ENCODE measurements at regions not wholly inside any gene's neighbourhood (a gene's known extent, or its start where the extent isn't known, plus 50 kb on each side); places are given as distances from the start of the nearest gene placed in this dataset.

GRCh38 chr2:155802888-155803287 lies 529.6 kb downstream of the NR4A2 start (continued):
- TF ChIP-seq, protein P1, sequence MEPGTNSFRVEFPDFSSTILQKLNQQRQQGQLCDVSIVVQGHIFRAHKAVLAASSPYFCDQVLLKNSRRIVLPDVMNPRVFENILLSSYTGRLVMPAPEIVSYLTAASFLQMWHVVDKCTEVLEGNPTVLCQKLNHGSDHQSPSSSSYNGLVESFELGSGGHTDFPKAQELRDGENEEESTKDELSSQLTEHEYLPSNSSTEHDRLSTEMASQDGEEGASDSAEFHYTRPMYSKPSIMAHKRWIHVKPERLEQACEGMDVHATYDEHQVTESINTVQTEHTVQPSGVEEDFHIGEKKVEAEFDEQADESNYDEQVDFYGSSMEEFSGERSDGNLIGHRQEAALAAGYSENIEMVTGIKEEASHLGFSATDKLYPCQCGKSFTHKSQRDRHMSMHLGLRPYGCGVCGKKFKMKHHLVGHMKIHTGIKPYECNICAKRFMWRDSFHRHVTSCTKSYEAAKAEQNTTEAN (CRISPR knock-in tag; IDR thresholded peaks at IDR 0.05) = no peak
- TF ChIP-seq NFRKB (IDR thresholded peaks at IDR 0.05; ENCODE audit: low read depth) (no peak), ZNF165 (CRISPR knock-in tag; IDR thresholded peaks at IDR 0.05; ENCODE audit: borderline replicate concordance) (no peak), ZEB2 (IDR thresholded peaks at IDR 0.05) (no peak), PBX2 (CRISPR knock-in tag; IDR thresholded peaks at IDR 0.05; ENCODE audit: low read depth) (no peak), PBX2 (tag; conservative IDR thresholded peaks at IDR 0.05; ENCODE audit: low read depth) (no peak), POU5F1 (IDR thresholded peaks at IDR 0.05; ENCODE audit: borderline replicate concordance, low read depth, low read length, partially characterized antibody) (no peak), MCM5 (IDR thresholded peaks at IDR 0.05; ENCODE audit: low read depth) (no peak), LCOR (CRISPR knock-in tag; IDR thresholded peaks at IDR 0.05) (no peak)

GRCh38 chr2:155792666-155793065 lies 539.9 kb downstream of the NR4A2 start:
- TF ChIP-seq RBM25 (IDR thresholded peaks at IDR 0.05; ENCODE audit: low read depth, low read length, severe bottlenecking) (peak; percentile 42), ZSCAN29 (IDR thresholded peaks at IDR 0.05) (no peak)
- Histone ChIP-seq H3K79me2 (ENCODE audit: control insufficient read depth, insufficient read depth, low read length) (no peaks in the 10 kb centered on the region), H3K9ac (ENCODE audit: insufficient read depth in 1 of 2, low read depth in 2 of 2, low read length in 2 of 2) (no peak overlapping the region), H3K9me1 (ENCODE audit: control insufficient read depth, insufficient read depth, low read length) (no peaks in the 10 kb centered on the region), H3K27ac (ENCODE audit: extremely low read depth, low read depth, low read length) (no peak overlapping the region), H3K4me3 (no peak overlapping the region), H3K4me1 (replicated peaks in 1 of 2; ENCODE audit: control insufficient read depth in 2 of 2, insufficient read depth in 2 of 2, low read length in 2 of 2) (no peaks in the 10 kb centered on the region), H3K27me3 (ENCODE audit: control insufficient read depth in 2 of 2, insufficient read depth in 2 of 2, low read length in 2 of 2) (no peaks in the 10 kb centered on the region), H2AFZ (ENCODE audit: low read depth, low read length) (no peak overlapping the region), H4K20me1 (replicated peaks; ENCODE audit: control insufficient read depth, insufficient read depth, low read length) (no peaks in the 10 kb centered on the region), H3K36me3 (ENCODE audit: control insufficient read depth, insufficient read depth, low read length) (no peaks in the 10 kb centered on the region), H3K9me3 (replicated peaks; ENCODE audit: control insufficient read depth, insufficient read depth, low read depth, low read length) (no peaks in the 10 kb centered on the region), H3K4me2 (ENCODE audit: insufficient read depth, low read length) (no peak overlapping the region)
- 19% methylated on average over 1 of the region's 1 CpG for WGBS (ENCODE audit: insufficient coverage, low coverage, missing lambda C conversion rate)
- ChIA-PET POLR2A (interaction anchor here (1.0 kb wide), 1 partner anchor 42 kb away, joined by 3 read pairs; no protein-coding TSS in a partner anchor), CTCF (ENCODE audit: low intra/inter-chr PET ratio) (no interaction called here)
- DNase-seq (ENCODE audit: extremely low read depth in 1 of 4, low spot score in 3 of 4) (no peak), FAIRE-seq (no peak), ATAC-seq (no peak)
- no TSS peak for BruUV-seq (replicated peaks)
- intact Hi-C loops (cut with micrococcal nuclease) = no loop called here
- in situ Hi-C loops (cut with MboI) = no loop called here

Data from K562 (cell line).